AG04449 (cell line): ENCODE measurements at regions not wholly inside any gene's neighbourhood (a gene's known extent, or its start where the extent isn't known, plus 50 kb on each side); places are given as distances from the start of the nearest gene placed in this dataset.
A peak's percentile ranks its signal among the peaks of the same experiment; 100 is the strongest.

Source experiments
- CTCF ChIA-PET: fragments of 350-600 bp; formaldehyde crosslinking; extraction: SDS; loops from one replicate; lab custom pipeline; 2021; ENCODE audit warnings: antibody characterized with exemption; lab: Yijun Ruan, JAX
- POLR2A ChIA-PET: fragments of 400-600, 350-600 bp; formaldehyde crosslinking; extraction: SDS; loops from one replicate; lab custom pipeline; 2020; ENCODE audit warnings: antibody characterized with exemption, inconsistent platforms; lab: Yijun Ruan, JAX
- DNase-seq: peaks from one replicate; pipeline ENCODE4 v3.0.0-alpha.2; 2010; ENCODE audit warnings: low read depth, low spot score
- H3K4me3 ChIP-seq: 2 replicates; pipeline ENCODE4 v1.5.1; 2011; ENCODE audit warnings: low read depth, mild to moderate bottlenecking, control low read depth, low read length
- CTCF ChIP-seq: IDR thresholded peaks from one replicate; pipeline ENCODE4 v1.5.1; 2011; ENCODE audit warnings: mild to moderate bottlenecking, moderate library complexity, low read length, control low read depth, inconsistent platforms; ENCODE audit not compliant: insufficient read depth; ENCODE audit errors: missing control alignments

DNA sequence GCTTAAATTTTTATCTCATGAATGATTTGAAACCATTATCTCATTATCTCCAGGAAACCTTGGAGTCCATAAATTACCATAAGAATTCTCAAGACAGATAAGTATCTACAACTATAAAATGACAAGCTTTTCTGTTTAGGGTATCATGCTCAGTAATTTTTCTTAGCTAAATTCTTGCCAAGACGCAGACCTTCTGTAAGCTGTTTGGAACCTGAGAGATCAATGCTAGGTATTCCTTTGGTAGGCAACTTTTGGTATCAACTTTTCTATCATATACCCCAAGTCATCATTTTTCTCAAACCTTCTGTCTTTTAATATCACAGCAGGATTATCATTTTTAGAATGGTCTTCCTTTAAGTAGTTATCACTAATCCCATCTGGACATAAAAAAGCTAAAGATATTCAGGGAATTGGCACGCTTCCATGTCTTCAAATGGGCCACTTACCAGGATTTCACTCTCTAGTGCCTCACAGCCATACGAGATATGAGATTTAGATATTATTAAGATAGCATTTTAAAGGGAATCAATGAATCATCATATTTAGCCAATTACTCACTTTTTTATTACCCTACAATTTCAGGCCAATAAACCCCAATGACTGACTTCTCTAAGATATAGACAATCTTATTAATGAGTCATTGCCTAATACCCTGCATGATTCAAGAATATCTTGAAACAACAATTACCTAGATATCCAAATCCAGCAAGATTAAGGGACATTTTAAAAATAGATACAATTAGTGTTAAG is 544.1 kb downstream of the HTR7 start:
- DNase-seq: no peak
- ChIA-PET POLR2A (no interaction called here), CTCF (no interaction called here)
- no peak for TF ChIP-seq CTCF
- no peak overlapping the region for H3K4me3 ChIP-seq

- no peak overlapping the region for H3K4me3 ChIP-seq
- POLR2A ChIA-PET: no interaction called here
- no peak for DNase-seq
- no peak for TF ChIP-seq CTCF
- CTCF ChIA-PET: no interaction called here
Measured at GRCh38 chr10:90314718-90315117, 543.1 kb downstream of the HTR7 start.

- ChIA-PET POLR2A (no interaction called here), CTCF (no interaction called here)
- DNase-seq: no peak
- TF ChIP-seq CTCF: no peak
- no peak overlapping the region for H3K4me3 ChIP-seq
Measured at GRCh38 chr10:90317172-90317571, 540.7 kb downstream of the HTR7 start.

DNA sequence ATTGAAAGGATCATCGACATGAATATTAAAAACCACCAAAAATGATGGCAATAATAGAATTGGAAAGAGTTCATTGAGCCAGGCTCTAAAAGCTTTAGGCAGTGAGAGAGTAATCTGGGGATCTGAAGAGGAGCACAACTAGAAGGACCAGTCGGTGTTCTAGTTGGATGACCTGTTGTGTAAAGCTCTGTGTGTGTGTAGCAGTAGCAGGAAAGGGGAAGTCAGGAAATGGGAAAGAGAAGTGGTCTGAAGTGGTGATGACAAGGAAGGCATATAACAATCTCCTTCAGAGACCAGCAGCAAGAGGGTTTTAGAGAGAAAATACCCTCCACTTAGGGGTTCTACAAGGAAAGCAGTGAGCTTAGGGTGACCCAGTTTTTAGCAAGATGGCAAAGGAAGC is 539.2 kb downstream of the HTR7 start:
- POLR2A ChIA-PET: no interaction called here

DNA sequence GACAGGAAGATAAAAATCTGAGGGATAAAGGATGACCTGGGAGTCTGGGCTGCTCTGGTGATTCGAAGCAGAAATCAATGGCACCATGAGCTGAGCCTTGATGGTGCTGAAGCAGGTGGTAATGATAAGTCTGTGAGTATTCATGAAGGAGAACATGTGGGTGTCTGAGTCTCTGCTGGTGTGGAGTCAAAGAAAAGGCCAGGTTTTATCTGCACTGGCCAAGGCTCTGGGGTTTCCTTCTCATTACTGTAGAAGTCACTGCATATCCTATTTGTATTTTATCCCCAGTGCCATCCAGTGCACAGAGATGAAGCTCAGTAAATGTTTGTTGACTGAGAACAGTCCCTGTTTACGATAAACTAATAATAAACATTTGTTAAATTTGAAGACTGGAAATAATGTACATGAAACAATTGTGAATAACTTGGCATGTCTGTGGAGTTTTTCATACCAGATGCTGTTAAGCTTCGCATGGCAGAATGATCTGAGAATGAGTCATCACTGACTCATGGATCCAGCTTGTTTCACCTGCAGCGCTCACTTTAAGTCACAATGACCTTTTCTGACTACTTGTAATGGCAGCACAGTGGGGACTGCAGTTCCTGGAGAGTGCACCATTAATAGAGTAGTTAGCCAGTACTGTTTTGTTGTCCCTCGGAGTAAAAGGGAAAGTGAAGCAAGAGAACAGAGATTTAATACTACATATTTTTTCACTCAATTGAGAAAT is 538.5 kb downstream of the HTR7 start:
- peak; percentile 34 for DNase-seq
- no peak overlapping the region for H3K4me3 ChIP-seq
- ChIA-PET CTCF (no interaction called here), POLR2A (no interaction called here)
- no peak for TF ChIP-seq CTCF

More for the DNA sequence above, 539.2 kb downstream of the HTR7 start:
- CTCF ChIA-PET: no interaction called here
- DNase-seq: no peak
- TF ChIP-seq CTCF: no peak
- no peak overlapping the region for H3K4me3 ChIP-seq

GRCh38 chr10:90321132-90321816 is 536.6 kb downstream of the HTR7 start:
- TF ChIP-seq CTCF: no peak
- ChIA-PET CTCF (interaction anchor here (0.8 to 1.1 kb wide), 2 partner anchors 9 to 77 kb away, joined by 3 to 4 read pairs; no protein-coding TSS in a partner anchor), POLR2A (no interaction called here)
- DNase-seq: peak; percentile 55
- H3K4me3 ChIP-seq: no peak overlapping the region
